K562 (cell line): ENCODE measurements at regions not wholly inside any gene's neighbourhood (a gene's known extent, or its start where the extent isn't known, plus 50 kb on each side); places are given as distances from the start of the nearest gene placed in this dataset.

Experiments used
- ATAC-seq: fragments of 200-7000 bp; cut with Tn5 transposase; 3 replicates; pipeline ENCODE4 v1.9.1; 2020; ENCODE audit warnings: moderate library complexity
- BruUV-seq: library from RNA; stranded (reverse); fragments of 400-500 nt; replicated peaks from 2 replicates; lab custom pipeline; 2021; lab: Mats Ljungman, UMichigan
- CTCF ChIA-PET: fragments of 300-600 bp; formaldehyde crosslinking; extraction: SDS; loops from one replicate; lab custom pipeline; 2021; ENCODE audit warnings: low intra/inter-chr PET ratio; lab: Yijun Ruan, JAX
- POLR2A ChIA-PET: fragments of 300-600, 350-650 bp; sonication (Branson Sonifier 250); formaldehyde crosslinking; extraction: SDS; loops from one replicate; lab custom pipeline; 2021; ENCODE audit warnings: antibody characterized with exemption, inconsistent platforms; lab: Yijun Ruan, JAX
- DNase-seq, 4 experiments: peaks; one replicate each; pipeline versions ENCODE4 v3.0.0 to v3.0.0-alpha.2; 2011 to 2018; ENCODE audit warnings: low spot score in 3 of 4, mixed read lengths in 3 of 4; ENCODE audit errors: extremely low read depth in 1 of 4
- FAIRE-seq: peaks from 2 replicates; lab custom pipeline; 2011; peaks lifted over from hg19 to GRCh38; lab: Jason Lieb, UNC
- H2AFZ ChIP-seq: 2 replicates; pipeline ENCODE4 v1.6.0; 2011; ENCODE audit warnings: low read depth, low read length, control low read depth, inconsistent platforms
- H3K27ac ChIP-seq: fragments of 200-600 bp; 3 replicates; pipeline ENCODE4 v1.8.0; 2011; ENCODE audit warnings: low read depth, mild to moderate bottlenecking, control low read depth, inconsistent platforms, low read length, moderate library complexity, mixed read lengths; ENCODE audit errors: extremely low read depth
- H3K27me3 ChIP-seq, 2 experiments: fragments of 300-600 bp in 1 of 2; 2 replicates in 1 of 2; 3 replicates in 1 of 2; pipeline versions ENCODE4 v1.6.0 to v1.8.0; 2011; ENCODE audit warnings: inconsistent platforms in 2 of 2, low read length in 2 of 2, mild to moderate bottlenecking in 1 of 2, mixed read lengths in 1 of 2, moderate library complexity in 1 of 2; ENCODE audit not compliant: control insufficient read depth in 2 of 2, insufficient read depth in 2 of 2
- H3K36me3 ChIP-seq: fragments of 300-600 bp; 3 replicates; pipeline ENCODE4 v1.8.0; 2011; ENCODE audit warnings: mild to moderate bottlenecking, low read length, inconsistent platforms; ENCODE audit not compliant: control insufficient read depth, insufficient read depth
- H3K4me1 ChIP-seq, 2 experiments: fragments of 200-600 bp in 1 of 2; replicated peaks in 1 of 2; 2 replicates in 1 of 2; 3 replicates in 1 of 2; pipeline versions ENCODE4 v1.5.1 to v1.8.0; 2011; ENCODE audit warnings: inconsistent platforms in 2 of 2, low read length in 2 of 2, mild to moderate bottlenecking in 1 of 2, mixed read lengths in 1 of 2, moderate library complexity in 1 of 2; ENCODE audit not compliant: control insufficient read depth in 2 of 2, insufficient read depth in 2 of 2
- H3K4me2 ChIP-seq: 2 replicates; pipeline ENCODE4 v1.6.1; 2011; ENCODE audit warnings: low read length, control low read depth, inconsistent platforms, mixed read lengths; ENCODE audit not compliant: insufficient read depth
- H3K4me3 ChIP-seq: fragments of 200-600 bp; sonication (generic), shearing (Covaris generic); 2 replicates; pipeline ENCODE4 v1.5.1; 2016; ENCODE audit warnings: control low read depth, inconsistent platforms
- H3K79me2 ChIP-seq: fragments of 200-600 bp; 3 replicates; pipeline ENCODE4 v1.8.0; 2011; ENCODE audit warnings: low read length, inconsistent platforms; ENCODE audit not compliant: control insufficient read depth, insufficient read depth
- H3K9ac ChIP-seq, 2 experiments: 2 replicates each; pipeline versions ENCODE4 v1.6.0 to v1.6.1; 2011; ENCODE audit warnings: low read depth in 2 of 2, low read length in 2 of 2, control low read depth in 1 of 2, inconsistent platforms in 1 of 2, mild to moderate bottlenecking in 1 of 2, mixed read lengths in 1 of 2; ENCODE audit not compliant: insufficient read depth in 1 of 2
- H3K9me1 ChIP-seq: one replicate; pipeline ENCODE4 v1.6.0; 2011; ENCODE audit warnings: inconsistent platforms, mild to moderate bottlenecking, low read length, moderate library complexity; ENCODE audit not compliant: control insufficient read depth, insufficient read depth
- H3K9me3 ChIP-seq: replicated peaks from 2 replicates; pipeline ENCODE4 v1.5.1; 2011; ENCODE audit warnings: low read depth, low read length, inconsistent platforms; ENCODE audit not compliant: control insufficient read depth, insufficient read depth
- H4K20me1 ChIP-seq: replicated peaks from 2 replicates; pipeline ENCODE4 v1.6.1; 2011; ENCODE audit warnings: low read length, inconsistent platforms, mixed read lengths; ENCODE audit not compliant: control insufficient read depth, insufficient read depth
- BRCA1 ChIP-seq, 2 experiments: fragments of 450-650 bp in 1 of 2; sonication (generic) in 1 of 2; formaldehyde crosslinking in 1 of 2; IDR thresholded peaks; 2 replicates each; pipeline versions ENCODE4 v1.5.0 to v1.6.1; 2017 to 2020; ENCODE audit warnings: mild to moderate bottlenecking in 1 of 2, missing genetic modification reagents in 1 of 2
- CEBPB ChIP-seq: fragments of 450-650 bp; IDR thresholded peaks from 2 replicates; pipeline ENCODE4 v1.6.1; 2016; ENCODE audit warnings: missing genetic modification characterization, missing compliant biosample characterization
- FOXM1 ChIP-seq, 2 experiments: fragments of 450-650 bp in 1 of 2; sonication (generic) in 1 of 2; formaldehyde crosslinking in 1 of 2; IDR thresholded peaks; 2 replicates each; pipeline versions ENCODE4 v1.6.1 to v1.9.0; 2017 to 2022; ENCODE audit warnings: low read depth in 2 of 2, mild to moderate bottlenecking in 2 of 2, missing genetic modification reagents in 1 of 2, moderate library complexity in 1 of 2
- GMEB1 ChIP-seq: fragments of 250-450 bp; sonication (Bioruptor Pico); IDR thresholded peaks from 2 replicates; pipeline ENCODE4 v1.4.0; 2020; ENCODE audit warnings: mild to moderate bottlenecking
- ILK ChIP-seq: fragments of 450-650 bp; IDR thresholded peaks from 2 replicates; pipeline ENCODE4 v1.6.1; 2016; ENCODE audit warnings: missing genetic modification characterization, low read depth, mild to moderate bottlenecking, missing compliant biosample characterization, moderate library complexity, borderline replicate concordance
- JUND ChIP-seq, 2 experiments: IDR thresholded peaks; 2 replicates in 1 of 2; 3 replicates in 1 of 2; pipeline ENCODE4 v1.6.1; 2011; ENCODE audit warnings: borderline replicate concordance in 2 of 2, low read depth in 2 of 2, low read length in 2 of 2, improper control_type of control experiment in 1 of 2, missing biosample characterization in 1 of 2, missing genetic modification characterization in 1 of 2, missing genetic modification reagents in 1 of 2
- LCOR ChIP-seq: sonication (generic); formaldehyde crosslinking; IDR thresholded peaks from 2 replicates; pipeline ENCODE4 v1.8.0; 2022; ENCODE audit warnings: mild to moderate bottlenecking, missing genetic modification reagents
- OTX1 ChIP-seq: fragments of 450-650 bp; formaldehyde crosslinking; IDR thresholded peaks from 2 replicates; pipeline ENCODE4 v1.4.0; 2022; ENCODE audit warnings: mild to moderate bottlenecking
- SRF ChIP-seq, 2 experiments: fragments of 250-450, 450-650 bp in 1 of 2; sonication (Bioruptor Pico) in 1 of 2; sonication (generic) in 1 of 2; formaldehyde crosslinking; IDR thresholded peaks; 2 replicates each; pipeline versions ENCODE4 v1.5.0 to v1.5.1; 2020 to 2022; ENCODE audit warnings: mild to moderate bottlenecking in 1 of 2, missing genetic modification reagents in 1 of 2
- TFE3 ChIP-seq: fragments of 450-650 bp; formaldehyde crosslinking; IDR thresholded peaks from 2 replicates; pipeline ENCODE4 v1.4.0; 2020; ENCODE audit warnings: mild to moderate bottlenecking, mixed read lengths
- ZNF444 ChIP-seq: fragments of 250-450 bp; sonication (Bioruptor Pico); IDR thresholded peaks from 2 replicates; pipeline ENCODE4 v1.4.0; 2020; ENCODE audit warnings: mild to moderate bottlenecking, moderate library complexity
- WGBS: fragments of 100-300 bp; shearing (Covaris generic); methylation state at CpG from one replicate; pipeline ENCODE4 v1.1.6; 2016; ENCODE audit warnings: low coverage, mixed read lengths; ENCODE audit not compliant: insufficient coverage; ENCODE audit errors: missing lambda C conversion rate; 5-methylcytosine and 5-hydroxymethylcytosine counted together
- in situ Hi-C: fragments of 300-500 bp; cut with MboI; formaldehyde crosslinking; loops from 4 replicates; pipeline ENCODE4 v1.15.0; 2018; ENCODE audit warnings: inconsistent platforms, mixed read lengths
- intact Hi-C: fragments of 100-400 bp; cut with micrococcal nuclease; formaldehyde crosslinking; loops from 2 replicates; pipeline ENCODE4 v1.14.2; 2022

- no peak for FAIRE-seq
- POLR2A ChIA-PET = no interaction called here
These were observed 498.1 kb downstream of the KLF5 start for GRCh38 chr13:73556902-73557301.

More at GRCh38 chr13:73556902-73557301, 498.1 kb downstream of the KLF5 start:
- in situ Hi-C loops = no loop called here
- Histone ChIP-seq H3K4me2 (no peak overlapping the region), H3K79me2 (no peaks in the 10 kb centered on the region), H2AFZ (no peak overlapping the region), H3K9me1 (no peaks in the 10 kb centered on the region), H3K27ac (no peak overlapping the region), H3K9ac (no peak overlapping the region), H3K27me3 (no peaks in the 10 kb centered on the region), H4K20me1 (no peaks in the 10 kb centered on the region), H3K4me3 (no peak overlapping the region), H3K9me3 (no peaks in the 10 kb centered on the region), H3K36me3 (no peaks in the 10 kb centered on the region), H3K4me1 (no peaks in the 10 kb centered on the region)
- intact Hi-C loops = no loop called here
- CTCF ChIA-PET = no interaction called here
- no peak for DNase-seq
- WGBS = 0% methylated on average over 2 of the region's 4 CpGs
- TF ChIP-seq FOXM1 (IDR thresholded peaks at IDR 0.05; ENCODE audit: low read depth) = no peak
- TF ChIP-seq FOXM1 (CRISPR knock-in tag; IDR thresholded peaks at IDR 0.05; ENCODE audit: low read depth) = no peak
- no peak for TF ChIP-seq BRCA1 (IDR thresholded peaks at IDR 0.05)
- TF ChIP-seq BRCA1 (CRISPR knock-in tag; IDR thresholded peaks at IDR 0.05) = no peak
- TF ChIP-seq LCOR (CRISPR knock-in tag) = no peak
- no peak for TF ChIP-seq GMEB1
- TF ChIP-seq ZNF444 (CRISPR knock-in tag) = no peak
- TF ChIP-seq CEBPB = no peak
- TF ChIP-seq JUND (IDR thresholded peaks at IDR 0.05; ENCODE audit: borderline replicate concordance, low read depth, low read length) = no peak
- no peak for TF ChIP-seq JUND (tag; IDR thresholded peaks at IDR 0.05; ENCODE audit: borderline replicate concordance, low read depth, low read length)
- no peak for TF ChIP-seq TFE3 (CRISPR knock-in tag)
- no peak for TF ChIP-seq ILK
- no peak for TF ChIP-seq OTX1 (CRISPR knock-in tag)
- TF ChIP-seq SRF (CRISPR knock-in tag; IDR thresholded peaks at IDR 0.05) = no peak
- BruUV-seq = no TSS peak
- no peak for ATAC-seq
